NCI-H187 (cell line): ENCODE measurements at regions not wholly inside any gene's neighbourhood (a gene's known extent, or its start where the extent isn't known, plus 50 kb on each side); places are given as distances from the start of the nearest gene placed in this dataset.
"Not testable (repeated sequence)": the region's sequence is repeated elsewhere in the genome, so short reads cannot be mapped to it uniquely, and the experiment has no call there.

Experiments
- DNase-seq, 2 experiments: peaks; one replicate each; lab custom pipeline; 2025; lab: John Stamatoyannopoulos, UW

DNA sequence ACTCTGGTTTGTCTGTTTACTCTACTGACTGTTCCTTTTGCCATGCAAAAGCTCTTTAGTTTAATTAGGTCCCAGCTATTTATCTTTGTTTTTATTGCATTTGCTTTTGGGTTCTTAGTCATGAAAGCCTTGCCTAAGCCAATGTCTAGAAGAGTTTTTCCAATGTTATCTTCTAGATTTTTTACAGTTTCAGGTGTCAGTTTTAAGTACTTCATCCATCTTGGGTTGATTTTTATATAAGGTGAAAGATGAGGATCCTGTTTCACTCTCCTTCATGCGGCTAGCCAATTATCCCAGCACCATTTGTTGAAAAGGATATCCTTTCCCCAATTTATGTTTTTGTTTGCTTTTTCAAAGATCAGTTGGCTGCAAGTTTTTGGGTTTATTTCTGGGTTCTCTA, 1100.5 kb upstream of the ALCAM start:
- not testable (repeated sequence) for DNase-seq

DNA sequence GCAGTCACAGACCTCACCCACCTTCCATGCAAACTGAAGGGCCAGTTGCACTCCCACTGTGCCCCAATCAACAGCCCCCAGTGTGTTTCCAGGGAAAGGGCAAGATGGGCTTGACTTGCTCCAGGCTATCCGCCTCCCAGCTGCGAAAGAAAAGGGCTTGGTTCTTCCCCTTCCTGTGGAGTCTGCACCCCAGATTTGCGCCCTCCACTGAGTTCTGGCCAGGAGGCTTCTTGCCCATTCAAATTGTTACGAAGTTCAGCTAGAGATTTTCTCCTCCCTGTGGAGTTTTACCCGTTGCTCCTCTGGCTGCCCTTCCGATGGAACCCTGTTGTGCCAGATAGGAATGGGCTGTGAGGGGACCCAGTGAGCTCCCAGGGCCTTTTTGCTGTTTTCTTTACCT, 1096.9 kb upstream of the ALCAM start:
- no peak for DNase-seq

DNA sequence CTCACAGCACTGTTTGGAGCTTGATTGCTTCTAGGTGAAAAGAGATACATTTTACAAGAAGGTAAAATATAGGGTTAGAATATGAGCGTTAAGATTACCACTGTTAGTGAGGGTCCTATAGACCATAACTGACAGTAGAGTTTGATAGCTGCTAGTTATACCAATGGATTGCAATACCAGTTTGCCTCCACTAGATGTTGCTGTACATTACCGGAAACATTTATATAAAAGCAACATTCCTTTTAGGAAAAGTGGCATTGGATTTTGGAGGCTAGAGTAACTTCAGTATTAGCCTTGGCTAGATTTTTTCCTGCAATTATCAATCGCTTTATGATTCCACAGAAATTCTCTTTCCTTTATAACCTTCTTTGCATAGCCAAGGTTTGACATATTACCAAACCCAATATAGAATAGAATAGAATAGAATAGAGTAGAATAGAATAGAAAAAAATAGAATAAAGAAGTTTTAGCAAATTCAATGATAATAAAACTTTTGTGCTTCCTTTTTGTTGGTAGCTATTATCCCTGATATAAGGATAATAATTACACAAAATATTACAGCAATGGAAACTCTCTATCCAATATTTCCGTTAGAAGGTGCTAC, 1093.6 kb upstream of the ALCAM start:
- no peak for DNase-seq

DNA sequence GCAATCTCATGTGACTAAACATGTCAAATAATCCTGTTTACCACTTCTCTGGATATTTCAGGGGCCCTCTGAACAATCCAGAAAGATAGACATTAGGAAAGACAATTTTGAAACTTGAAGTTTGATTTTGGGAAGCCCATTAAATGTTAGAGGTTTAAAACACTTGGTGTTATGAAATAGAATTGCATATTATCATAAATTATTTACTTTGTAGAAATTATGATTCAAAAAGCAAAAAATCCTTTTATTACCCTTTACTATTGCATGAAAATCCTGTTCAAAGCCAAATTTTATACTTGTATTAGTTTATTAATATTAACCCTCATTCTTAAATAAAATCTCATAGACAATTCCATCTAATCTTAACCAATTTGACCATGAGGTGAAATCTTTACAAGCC, 1091.5 kb upstream of the ALCAM start:
- no peak for DNase-seq

DNA sequence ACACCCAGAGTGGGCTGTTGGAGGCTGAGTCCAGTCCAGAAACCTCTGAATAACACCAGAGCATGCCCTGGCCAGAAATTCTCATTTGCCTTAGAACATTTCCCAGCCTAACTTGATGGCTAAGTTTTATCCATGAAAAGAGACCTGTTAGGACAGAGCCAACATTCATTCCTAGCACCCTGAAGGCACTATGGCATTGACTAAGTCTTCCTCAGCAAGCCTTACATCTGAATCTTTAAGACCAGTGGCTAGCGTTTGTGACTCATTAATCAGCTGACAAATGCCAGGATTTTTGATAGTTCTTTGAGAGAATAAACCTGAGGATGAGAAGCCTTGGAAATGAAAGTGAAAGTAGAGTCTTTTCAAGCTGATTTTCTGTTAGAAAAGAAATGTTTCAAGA, 1087.1 kb upstream of the ALCAM start:
- no peak for DNase-seq

DNA sequence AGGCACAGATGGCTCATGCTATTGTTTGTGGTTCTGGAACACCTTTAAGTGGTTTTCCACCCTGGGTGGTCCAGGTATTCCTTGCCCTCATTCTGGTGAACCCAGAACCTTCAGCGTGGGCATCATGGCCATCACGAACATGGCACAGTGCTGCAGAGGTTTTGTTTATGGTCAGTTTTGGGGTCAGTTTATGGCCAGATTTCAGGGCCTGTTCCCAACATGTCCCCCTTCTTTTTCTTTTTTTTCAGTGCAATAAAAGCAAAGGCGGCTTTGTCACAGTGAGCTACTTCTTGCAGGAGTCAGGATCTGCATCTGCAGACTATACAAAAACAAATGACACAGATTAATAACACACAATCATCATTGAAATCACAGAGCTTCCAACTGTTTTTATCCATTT, 1085.0 kb upstream of the ALCAM start:
- DNase-seq: no peak

DNA sequence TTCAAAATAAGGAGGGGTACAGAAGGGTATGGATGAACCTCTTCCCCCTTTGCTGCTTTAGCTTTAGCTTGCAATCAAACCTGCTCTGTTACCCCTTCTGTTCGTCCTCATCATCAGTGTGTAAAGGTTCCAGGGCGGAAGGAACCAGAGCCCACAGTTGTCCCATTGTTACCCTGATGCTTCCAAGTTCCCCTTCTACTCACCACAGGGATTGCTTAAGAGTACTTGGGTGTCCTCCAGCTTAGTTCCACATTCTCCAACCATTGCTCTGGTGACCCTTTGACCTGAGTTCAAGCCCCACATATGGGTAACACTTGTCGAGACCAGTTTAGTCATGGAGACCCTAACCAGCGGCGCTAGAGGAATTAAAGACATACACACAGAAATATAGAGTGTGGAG, 1080.1 kb upstream of the ALCAM start:
- no peak for DNase-seq

DNA sequence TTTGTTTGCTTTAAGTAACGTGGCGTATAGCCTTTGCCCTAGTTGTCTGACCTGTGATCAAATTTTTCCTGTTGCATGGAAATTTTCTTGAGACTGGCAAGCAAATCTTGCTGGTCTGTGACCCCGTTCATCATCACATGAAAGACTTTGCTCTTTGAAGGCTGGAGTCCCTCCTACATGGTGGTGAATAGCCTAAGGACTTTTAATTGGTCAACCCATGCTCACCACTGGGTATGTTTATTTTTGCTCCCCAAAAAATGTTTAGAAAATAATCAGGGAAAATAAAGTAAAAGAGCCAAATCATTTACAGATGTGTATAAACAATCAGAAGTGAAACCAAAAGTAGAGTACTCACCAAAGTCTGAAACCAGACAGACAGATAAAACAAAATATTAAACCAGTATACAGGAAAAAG, 1075.3 kb upstream of the ALCAM start:
- no peak for DNase-seq

DNA sequence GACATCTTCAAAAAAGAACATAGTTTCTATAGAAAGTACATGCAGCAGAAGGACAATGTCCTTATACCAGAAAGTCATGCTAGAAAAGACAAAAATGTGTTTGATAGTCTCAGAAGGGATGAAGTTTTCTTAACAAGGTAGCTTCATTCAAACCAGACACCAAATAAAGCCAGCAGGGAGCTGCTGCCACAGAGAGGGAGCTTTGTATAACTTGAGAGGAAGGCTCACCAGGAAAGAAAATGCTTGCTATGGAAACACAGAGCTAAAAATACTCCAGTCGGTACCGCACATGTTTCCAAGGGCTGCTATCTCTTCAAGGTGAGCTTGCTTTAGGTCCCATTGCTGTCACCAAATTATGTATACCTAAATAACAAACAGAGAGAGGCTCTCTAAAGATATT, 1074.8 kb upstream of the ALCAM start:
- DNase-seq: no peak

DNA sequence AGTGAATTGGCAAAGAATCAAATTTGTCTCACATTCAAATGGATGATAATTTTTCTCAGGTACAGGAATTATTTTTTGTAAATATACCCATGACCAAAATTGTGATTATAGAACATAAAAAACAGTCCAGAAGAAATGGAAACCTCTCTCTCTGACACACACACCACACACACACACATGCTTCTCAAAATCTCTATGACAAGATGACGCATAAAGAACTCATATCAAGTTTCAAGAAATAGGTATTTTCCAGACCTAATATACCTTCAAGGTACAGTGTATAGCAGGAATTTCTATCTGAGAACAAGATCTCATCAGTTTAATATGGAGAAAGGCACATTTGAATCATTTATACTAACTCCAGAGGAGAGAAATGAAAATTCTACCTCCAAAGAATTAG, 1069.1 kb upstream of the ALCAM start:
- DNase-seq: no peak

DNA sequence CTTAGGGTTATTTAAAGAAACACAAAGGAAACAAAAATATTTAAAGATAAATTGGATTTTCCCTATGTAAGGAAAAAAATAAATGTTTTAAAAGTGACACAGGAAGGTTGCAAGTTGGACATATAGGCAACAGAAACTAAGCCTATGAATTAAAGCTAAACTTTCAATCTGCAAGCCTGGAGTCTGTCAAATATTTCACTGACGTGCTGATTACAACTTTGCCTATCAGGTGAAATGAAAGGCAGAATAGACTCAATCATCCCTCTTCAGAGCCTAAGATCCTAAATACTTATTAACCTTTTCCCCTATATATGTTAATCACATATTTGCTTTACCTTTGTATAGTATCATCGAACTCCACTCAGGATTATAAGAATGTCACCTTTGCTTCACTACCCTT, 1068.0 kb upstream of the ALCAM start:
- no peak for DNase-seq

DNA sequence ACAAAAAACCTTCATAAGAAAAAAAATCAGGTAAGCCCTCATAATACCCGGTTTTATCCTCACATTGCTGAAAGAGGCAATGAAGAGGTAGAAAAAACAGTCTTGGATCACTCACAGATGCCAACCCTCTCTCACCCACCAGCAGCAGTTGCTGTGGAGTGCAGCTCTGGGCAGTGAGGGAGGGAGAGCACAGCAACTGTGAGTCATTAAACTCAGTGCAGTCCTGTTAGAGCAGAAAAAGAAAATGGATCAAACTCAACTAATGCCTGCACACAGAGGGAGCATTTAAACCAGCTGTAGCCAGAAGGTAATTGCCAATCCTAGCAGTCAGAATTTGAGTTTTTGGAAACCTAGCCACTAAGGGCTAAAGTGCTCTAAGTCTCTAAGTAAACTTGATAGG, 1050.6 kb upstream of the ALCAM start:
- no peak for DNase-seq

DNA sequence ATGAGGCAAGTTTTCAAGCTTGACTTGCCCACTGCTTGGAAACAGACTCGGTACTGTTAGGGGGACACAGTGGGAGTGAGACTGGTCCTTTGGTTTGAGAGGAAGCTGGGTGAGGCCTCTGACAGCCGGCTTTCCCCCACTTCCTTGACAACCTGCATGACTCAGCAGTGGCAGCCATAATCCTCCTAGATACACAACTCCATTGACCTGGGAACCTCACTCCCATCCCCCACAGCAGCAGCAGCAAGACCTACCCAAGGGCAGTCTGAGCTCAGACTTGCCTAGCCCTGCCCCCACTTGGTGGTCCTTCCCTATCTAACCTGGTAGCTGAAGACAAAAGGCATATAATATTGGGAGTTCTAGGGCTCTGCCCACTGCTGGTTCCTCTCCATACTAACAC, 1043.5 kb upstream of the ALCAM start:
- DNase-seq: no peak

DNA sequence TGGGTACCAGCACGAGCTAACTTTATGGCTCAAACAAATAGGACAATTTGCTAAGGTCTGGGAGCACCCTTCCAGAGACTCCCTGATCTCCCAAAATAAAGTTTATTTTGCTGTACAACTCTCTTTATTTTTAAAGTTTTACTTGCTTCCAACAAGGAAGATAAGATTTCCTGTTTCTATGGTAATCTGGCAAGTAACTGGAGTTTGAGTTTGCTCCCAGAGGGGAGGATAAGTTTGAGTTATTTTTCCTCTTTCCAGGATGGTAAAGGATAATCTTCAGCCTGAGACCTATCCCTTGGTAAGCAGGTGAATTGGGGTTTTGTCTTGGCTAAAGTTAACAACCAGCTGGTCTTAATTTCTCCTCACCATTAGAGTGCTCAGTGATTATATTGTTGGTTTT, 1019.4 kb upstream of the ALCAM start:
- DNase-seq: no peak

DNA sequence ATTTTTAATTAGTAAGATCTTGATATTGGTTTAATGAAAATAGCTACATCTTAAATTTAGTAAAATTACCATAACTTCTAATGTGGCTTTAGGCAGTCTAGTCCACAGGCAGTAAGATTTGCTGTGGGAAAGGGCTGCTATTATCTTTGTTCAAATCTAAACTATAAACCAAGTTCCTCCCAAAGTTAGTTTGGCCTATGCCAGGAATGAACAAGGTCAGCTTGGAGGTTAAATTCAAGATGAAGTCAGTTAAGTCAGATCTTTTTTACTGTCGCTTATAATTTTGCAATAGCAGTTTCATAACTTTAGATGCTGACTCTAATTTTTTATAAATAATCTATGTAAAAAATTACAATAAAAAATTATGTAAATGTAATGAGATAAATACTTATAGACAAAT, 1016.9 kb upstream of the ALCAM start:
- DNase-seq: no peak

DNA sequence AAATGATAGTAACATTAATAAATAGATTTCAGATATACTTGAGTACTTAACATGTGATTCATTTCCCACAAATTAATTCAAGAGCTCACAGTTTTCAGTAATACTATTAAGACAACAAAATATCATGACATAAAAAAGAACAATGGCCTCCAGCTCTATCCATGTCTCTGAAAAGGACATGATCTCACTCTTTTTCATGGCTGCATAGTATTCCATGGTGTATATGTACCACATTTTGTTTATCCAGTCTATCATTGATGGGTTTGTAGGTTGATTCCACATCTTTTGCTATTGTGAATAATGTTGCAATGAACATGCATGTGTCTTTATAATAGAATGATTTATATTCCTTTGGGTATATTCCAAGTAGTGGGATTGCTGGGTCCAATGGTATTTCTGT, 1012.8 kb upstream of the ALCAM start:
- DNase-seq: no peak

DNA sequence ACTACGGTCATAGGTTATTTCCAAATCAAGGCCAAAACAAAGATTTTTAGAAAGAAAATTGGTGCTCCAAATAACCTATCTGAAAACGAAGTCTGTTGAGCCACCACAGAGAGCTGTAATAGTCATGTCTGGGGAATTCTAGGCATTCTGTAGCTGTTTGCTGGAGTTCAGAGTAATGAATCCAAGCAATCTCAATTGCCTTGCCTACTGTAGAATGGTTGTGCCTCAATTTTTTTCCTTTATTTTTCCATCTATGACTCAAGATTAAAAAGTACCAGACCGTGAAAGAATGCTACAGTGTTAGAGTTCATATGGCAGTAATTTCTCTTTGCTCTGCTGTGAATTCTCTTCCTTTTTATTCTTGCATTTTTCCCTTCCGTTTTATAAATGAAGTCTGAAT, 1007.2 kb upstream of the ALCAM start:
- DNase-seq: no peak

DNA sequence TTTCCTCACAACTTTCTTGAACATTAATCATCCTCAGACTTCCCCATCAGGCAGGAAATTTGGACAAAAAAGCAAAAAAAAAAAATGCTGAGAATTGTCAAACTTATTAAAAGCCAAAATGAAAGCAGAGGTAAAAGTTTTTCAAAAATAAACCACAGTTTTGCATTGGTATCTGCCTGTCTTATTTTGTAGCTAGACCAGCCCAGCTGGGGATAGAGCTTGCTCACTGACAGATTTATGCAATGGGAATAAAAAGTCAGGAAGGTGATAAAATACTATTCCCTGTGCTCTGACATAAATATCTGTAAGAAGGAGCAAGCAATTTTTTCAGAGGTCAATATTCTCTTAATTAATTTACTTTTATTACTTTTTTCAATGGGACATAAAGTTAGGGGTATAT, 1006.7 kb upstream of the ALCAM start:
- no peak for DNase-seq

DNA sequence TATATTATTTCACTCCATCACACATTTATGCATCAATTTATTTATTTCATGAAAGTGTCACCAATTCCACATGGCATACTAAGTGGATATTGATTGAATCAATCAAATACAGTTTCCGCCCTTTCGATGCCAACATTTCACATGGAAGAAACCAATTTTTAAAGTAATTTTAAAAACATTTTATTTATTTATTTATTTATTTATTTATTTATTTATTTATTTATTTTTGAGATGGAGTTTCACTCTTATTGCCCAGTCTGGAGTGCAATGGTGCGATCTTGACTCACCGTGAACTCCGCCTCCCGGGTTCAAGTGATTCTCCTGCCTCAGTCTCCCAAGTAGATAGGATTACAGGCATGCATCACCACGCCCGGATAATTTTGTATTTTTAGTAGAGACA, 1005.0 kb upstream of the ALCAM start:
- DNase-seq: not testable (repeated sequence)

DNA sequence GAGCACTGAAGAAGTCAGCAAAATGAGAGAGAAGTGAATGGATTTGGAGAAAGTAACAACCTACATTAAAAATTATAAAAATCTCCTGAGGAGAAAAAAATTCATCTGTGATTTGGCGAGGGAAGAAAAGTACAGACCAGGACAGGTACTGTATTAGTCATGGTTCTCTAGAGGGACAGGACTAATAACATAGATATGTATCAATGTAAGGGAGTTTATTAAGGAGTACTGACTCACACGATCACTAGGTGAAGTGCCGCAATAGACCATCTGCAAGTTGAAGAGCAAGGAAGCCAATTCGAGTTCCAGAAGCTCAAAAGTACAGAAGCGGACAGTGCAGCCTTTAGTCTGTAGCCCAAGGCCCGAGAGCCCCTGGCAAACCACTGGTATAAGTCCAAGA, 1004.4 kb upstream of the ALCAM start:
- no peak for DNase-seq

DNA sequence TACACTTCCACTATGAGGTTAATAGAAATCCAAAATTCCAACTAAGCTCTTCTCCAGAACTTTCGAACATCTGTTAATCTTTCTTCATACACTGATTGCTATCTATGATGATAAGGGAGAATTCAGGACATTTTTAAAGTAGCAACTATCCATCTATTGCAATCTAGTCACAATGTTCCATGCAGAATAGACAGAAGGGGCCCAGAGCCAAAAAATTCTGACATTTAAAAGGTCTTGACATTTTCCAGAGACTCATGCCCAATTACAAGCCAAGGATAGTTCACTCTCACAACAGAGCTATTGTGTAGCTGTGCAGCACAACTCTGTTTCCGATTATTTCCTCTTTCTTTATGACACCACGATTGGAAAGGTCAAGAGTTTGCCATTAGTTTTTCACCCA, 999.7 kb upstream of the ALCAM start:
- DNase-seq: no peak

DNA sequence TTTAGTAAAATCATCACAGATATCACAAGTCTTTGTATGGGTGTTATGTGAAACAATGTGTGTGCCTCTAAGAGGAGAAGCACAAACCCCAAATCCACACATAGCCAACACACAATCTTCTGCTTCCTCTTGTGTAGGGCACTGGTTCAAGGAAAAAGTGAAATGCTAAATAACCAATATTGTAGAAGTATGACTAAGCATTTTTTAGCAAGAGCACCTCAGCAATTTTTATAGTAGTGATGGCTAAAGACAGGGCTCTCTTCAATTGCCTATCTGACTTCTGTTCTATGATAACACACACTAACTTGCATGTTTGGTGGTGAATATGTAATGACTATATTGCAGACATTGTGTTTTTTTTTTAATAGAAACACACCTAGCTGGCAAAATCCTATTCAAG, 997.9 kb upstream of the ALCAM start:
- no peak for DNase-seq

DNA sequence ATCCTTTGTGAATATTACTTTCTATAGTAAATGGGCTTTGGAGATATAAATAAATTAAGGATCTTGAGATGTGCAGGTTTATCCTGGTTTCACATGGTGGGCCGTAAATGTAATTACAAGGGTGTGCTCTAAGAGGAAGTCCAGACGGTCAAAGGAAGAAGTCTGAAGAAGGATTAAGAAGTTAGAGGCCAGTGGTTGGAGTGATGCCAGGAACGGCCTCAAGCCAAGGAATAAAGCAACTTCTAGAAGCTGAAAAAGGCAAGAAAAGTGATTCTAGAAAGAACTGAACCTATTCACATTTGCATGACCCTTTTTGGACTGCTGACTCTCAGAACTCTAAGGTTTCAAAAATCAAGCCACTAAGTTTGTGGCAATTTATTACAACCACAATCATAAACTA, 981.3 kb upstream of the ALCAM start:
- DNase-seq: no peak

DNA sequence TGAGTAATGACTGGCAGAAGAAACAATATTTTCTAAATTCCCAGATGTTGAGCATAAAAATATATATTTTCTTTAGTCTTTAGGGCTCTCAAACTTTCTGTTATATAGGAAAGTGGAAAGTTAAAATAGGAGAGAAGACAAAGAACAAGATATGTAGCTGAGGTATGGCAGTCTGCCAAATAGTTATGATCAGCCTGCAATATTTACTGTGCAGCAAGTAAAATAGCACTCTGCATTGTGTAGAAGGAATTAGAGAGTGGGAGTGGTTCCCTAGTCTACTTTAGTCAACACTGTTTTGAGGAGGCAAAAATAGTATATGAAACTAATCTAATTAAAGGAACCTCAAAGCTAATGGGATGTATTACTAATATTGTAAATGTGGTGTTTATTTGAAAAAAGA, 978.1 kb upstream of the ALCAM start:
- DNase-seq: peak in 1 of 2 experiments; percentile 13

DNA sequence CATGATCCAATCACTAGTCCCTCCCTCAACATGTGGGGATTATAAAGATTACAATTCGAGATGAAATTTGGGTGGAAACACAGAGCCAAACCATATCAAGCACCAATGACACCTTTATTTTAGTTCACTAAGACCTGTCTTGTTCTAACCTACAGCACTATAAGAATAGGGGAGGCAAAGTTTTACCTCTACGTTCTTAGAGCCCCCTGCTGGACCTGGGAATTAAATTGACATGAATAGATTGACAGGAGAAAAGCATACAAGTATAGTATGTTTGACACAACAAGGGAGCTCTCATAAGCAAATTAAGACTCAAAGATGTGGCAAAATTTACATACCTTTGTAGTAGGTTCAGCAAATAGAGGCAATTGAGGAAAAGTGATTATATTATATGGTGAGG, 974.4 kb upstream of the ALCAM start:
- no peak for DNase-seq
